GM13976 (cell line): ENCODE measurements at regions not wholly inside any gene's neighbourhood (a gene's known extent, or its start where the extent isn't known, plus 50 kb on each side); places are given as distances from the start of the nearest gene placed in this dataset.

Experiments used
- DNase-seq: peaks from one replicate; pipeline ENCODE4 v3.0.0; 2012; ENCODE audit warnings: low spot score
- CTCF ChIP-seq: IDR thresholded peaks from 2 replicates; pipeline ENCODE4 v1.5.1; 2012; ENCODE audit warnings: borderline replicate concordance, mild to moderate bottlenecking; ENCODE audit not compliant: insufficient read depth; ENCODE audit errors: extremely low read depth, missing control alignments, control extremely low read depth
- in situ Hi-C: fragments of 300-500 bp; cut with MboI; formaldehyde crosslinking; loops from one replicate; pipeline ENCODE4 v1.12.0; 2022; ENCODE audit warnings: low sequenced_read_pairs, mixed read lengths, inconsistent platforms; ENCODE audit not compliant: unreplicated experiment

- in situ Hi-C loops = no loop called here
- DNase-seq = no peak
- no peak for TF ChIP-seq CTCF
These were observed 186.1 kb downstream of the ENC1 start for GRCh38 chr5:74454263-74455030.

- in situ Hi-C loops = no loop called here
- no peak for DNase-seq
These were observed 187.7 kb downstream of the ENC1 start for GRCh38 chr5:74452856-74453255.

GRCh38 chr5:74450095-74450494 lies 190.4 kb downstream of the ENC1 start:
- DNase-seq = no peak
- in situ Hi-C loops = no loop called here
- TF ChIP-seq CTCF = no peak

More at GRCh38 chr5:74452856-74453255, 187.7 kb downstream of the ENC1 start:
- no peak for TF ChIP-seq CTCF

- DNase-seq = no peak
- no peak for TF ChIP-seq CTCF
- in situ Hi-C loops = no loop called here
These were observed 193.7 kb downstream of the ENC1 start for GRCh38 chr5:74446725-74447241.

- no peak for TF ChIP-seq CTCF
- no peak for DNase-seq
These were observed 198.1 kb downstream of the ENC1 start for GRCh38 chr5:74442466-74442865.

GRCh38 chr5:74441616-74442015 lies 198.9 kb downstream of the ENC1 start:
- in situ Hi-C loops = no loop called here
- DNase-seq = no peak
- no peak for TF ChIP-seq CTCF

More at GRCh38 chr5:74442466-74442865, 198.1 kb downstream of the ENC1 start:
- in situ Hi-C loops = no loop called here
